Stimulated activated naive CD8-positive, alpha-beta T cell treated with anti-CD3 and anti-CD28 coated beads, Interleukin-15, amount 100 ng/mL, for 72 hours (primary cell): ENCODE measurements at regions not wholly inside any gene's neighbourhood (a gene's known extent, or its start where the extent isn't known, plus 50 kb on each side); places are given as distances from the start of the nearest gene placed in this dataset.
A peak's percentile ranks its signal among the peaks of the same experiment; 100 is the strongest.

Experiments used
- ATAC-seq: fragments of 150-1000 bp; cut with Tn5 transposase; 2 replicates; pipeline ENCODE4 v1.10.0; 2021; ENCODE audit warnings: mild to moderate bottlenecking, moderate library complexity
- DNase-seq, 2 donors: peaks; one replicate each; pipeline ENCODE4 v3.0.0; 2021 to 2022
- H3K27ac Mint-ChIP-seq, 2 donors: one replicate each; pipeline ENCODE4 v1.8.0; 2022; ENCODE audit warnings: mild to moderate bottlenecking in 2 of 2, mixed read lengths in 2 of 2, moderate library complexity in 2 of 2
- H3K27me3 Mint-ChIP-seq: one replicate; pipeline ENCODE4 v1.8.0; 2022; ENCODE audit warnings: mixed read lengths
- H3K4me1 Mint-ChIP-seq: one replicate; pipeline ENCODE4 v1.8.0; 2022; ENCODE audit warnings: mild to moderate bottlenecking, mixed read lengths
- H3K4me3 Mint-ChIP-seq, 2 donors: one replicate each; pipeline ENCODE4 v1.8.0; 2022; ENCODE audit warnings: mild to moderate bottlenecking in 2 of 2, mixed read lengths in 2 of 2, moderate library complexity in 1 of 2
- H3K9me3 Mint-ChIP-seq, 2 donors: one replicate each; pipeline ENCODE4 v1.8.0; 2022; ENCODE audit warnings: mixed read lengths in 2 of 2

- H3K27ac Mint-ChIP-seq = no peak overlapping the region
- no peak overlapping the region for H3K4me3 Mint-ChIP-seq
- H3K4me1 Mint-ChIP-seq = no peaks in the 10 kb centered on the region
- H3K9me3 Mint-ChIP-seq = peaks cover 11 to 16% of the 10 kb centered on the region in 2 donors
- H3K27me3 Mint-ChIP-seq = no peaks in the 10 kb centered on the region
- no peak for ATAC-seq
- DNase-seq = no peak
These were observed 86.7 kb upstream of the IQSEC1 start for GRCh38 chr3:13159890-13160289.

GRCh38 chr3:13158871-13159270 lies 85.6 kb upstream of the IQSEC1 start:
- H3K4me3 Mint-ChIP-seq = no peak overlapping the region
- H3K27ac Mint-ChIP-seq = no peak overlapping the region
- ATAC-seq (no peak), DNase-seq (no peak)
- peaks cover 16 to 22% of the 10 kb centered on the region in 2 donors for H3K9me3 Mint-ChIP-seq
- H3K27me3 Mint-ChIP-seq = no peaks in the 10 kb centered on the region
- H3K4me1 Mint-ChIP-seq = no peaks in the 10 kb centered on the region

GRCh38 chr3:13158408-13158807 lies 85.2 kb upstream of the IQSEC1 start:
- DNase-seq (no peak), ATAC-seq (no peak)
- H3K9me3 Mint-ChIP-seq = peaks cover 16 to 22% of the 10 kb centered on the region in 2 donors
- no peaks in the 10 kb centered on the region for H3K27me3 Mint-ChIP-seq
- H3K4me3 Mint-ChIP-seq = no peak overlapping the region
- H3K4me1 Mint-ChIP-seq = no peaks in the 10 kb centered on the region
- no peak overlapping the region for H3K27ac Mint-ChIP-seq

- Mint-ChIP-seq H3K4me3 (no peak overlapping the region), H3K27ac (no peak overlapping the region), H3K9me3 (peaks cover 16 to 22% of the 10 kb centered on the region in 2 donors), H3K4me1 (no peaks in the 10 kb centered on the region), H3K27me3 (no peaks in the 10 kb centered on the region)
- no peak for ATAC-seq
- no peak for DNase-seq
These were observed 84.8 kb upstream of the IQSEC1 start for GRCh38 chr3:13157986-13158385.

GRCh38 chr3:13152826-13153710 lies 79.8 kb upstream of the IQSEC1 start:
- ATAC-seq (no peak), DNase-seq (no peak)
- no peak overlapping the region for H3K4me3 Mint-ChIP-seq
- peaks cover 16 to 22% of the 10 kb centered on the region in 2 donors for H3K9me3 Mint-ChIP-seq
- peaks cover 13% of the 10 kb centered on the region for H3K4me1 Mint-ChIP-seq
- no peaks in the 10 kb centered on the region for H3K27me3 Mint-ChIP-seq
- H3K27ac Mint-ChIP-seq = no peak overlapping the region

- H3K4me1 Mint-ChIP-seq = peaks cover 13% of the 10 kb centered on the region
- H3K9me3 Mint-ChIP-seq = peaks cover 11 to 13% of the 10 kb centered on the region in 2 donors
- H3K27me3 Mint-ChIP-seq = no peaks in the 10 kb centered on the region
- no peak for ATAC-seq
- H3K27ac Mint-ChIP-seq = no peak overlapping the region
- DNase-seq = no peak
- H3K4me3 Mint-ChIP-seq = no peak overlapping the region
These were observed 77.4 kb upstream of the IQSEC1 start for GRCh38 chr3:13150624-13151023.

- Mint-ChIP-seq H3K27me3 (no peaks in the 10 kb centered on the region), H3K9me3 (peaks cover 2% of the 10 kb centered on the region in 2 donors), H3K27ac (peak overlapping the region; percentile 95), H3K4me1 (peaks cover 13% of the 10 kb centered on the region), H3K4me3 (peak overlapping the region; percentile 24 to 67)
- ATAC-seq (peak; percentile 59), DNase-seq (peak in 1 of 2 donors; percentile 5)
These were observed 76.3 kb upstream of the IQSEC1 start for GRCh38 chr3:13149330-13150108.

- no peak overlapping the region for H3K4me3 Mint-ChIP-seq
- peak overlapping the region; percentile 46 to 95 for H3K27ac Mint-ChIP-seq
- H3K4me1 Mint-ChIP-seq = peaks cover 13% of the 10 kb centered on the region
- DNase-seq = no peak
- no peaks in the 10 kb centered on the region for H3K9me3 Mint-ChIP-seq
- no peak for ATAC-seq
- H3K27me3 Mint-ChIP-seq = no peaks in the 10 kb centered on the region
These were observed 75.5 kb upstream of the IQSEC1 start for GRCh38 chr3:13148561-13149329.

GRCh38 chr3:13148126-13148525 lies 74.9 kb upstream of the IQSEC1 start:
- Mint-ChIP-seq H3K4me3 (no peak overlapping the region), H3K27me3 (no peaks in the 10 kb centered on the region), H3K4me1 (peaks cover 13% of the 10 kb centered on the region), H3K27ac (peak overlapping the region in 1 of 2 donors; percentile 46), H3K9me3 (no peaks in the 10 kb centered on the region)
- ATAC-seq (no peak), DNase-seq (no peak)

- no peaks in the 10 kb centered on the region for H3K9me3 Mint-ChIP-seq
- H3K27ac Mint-ChIP-seq = no peak overlapping the region
- ATAC-seq (no peak), DNase-seq (no peak)
- peaks cover 13% of the 10 kb centered on the region for H3K4me1 Mint-ChIP-seq
- H3K27me3 Mint-ChIP-seq = peaks cover 5% of the 10 kb centered on the region
- H3K4me3 Mint-ChIP-seq = no peak overlapping the region
These were observed 74.1 kb upstream of the IQSEC1 start for GRCh38 chr3:13147344-13147743.

- H3K9me3 Mint-ChIP-seq = no peaks in the 10 kb centered on the region
- no peak overlapping the region for H3K4me3 Mint-ChIP-seq
- DNase-seq (no peak), ATAC-seq (no peak)
- H3K27me3 Mint-ChIP-seq = peaks cover 11% of the 10 kb centered on the region
- H3K4me1 Mint-ChIP-seq = peaks cover 13% of the 10 kb centered on the region
- no peak overlapping the region for H3K27ac Mint-ChIP-seq
These were observed 73.5 kb upstream of the IQSEC1 start for GRCh38 chr3:13146643-13147143.

GRCh38 chr3:13145826-13146642 lies 72.8 kb upstream of the IQSEC1 start:
- peaks cover 13% of the 10 kb centered on the region for H3K4me1 Mint-ChIP-seq
- no peaks in the 10 kb centered on the region for H3K9me3 Mint-ChIP-seq
- no peak overlapping the region for H3K4me3 Mint-ChIP-seq
- H3K27ac Mint-ChIP-seq = no peak overlapping the region
- peaks cover 18% of the 10 kb centered on the region for H3K27me3 Mint-ChIP-seq
- DNase-seq (no peak), ATAC-seq (no peak)

- Mint-ChIP-seq H3K27ac (peak overlapping the region in 1 of 2 donors; percentile 71), H3K4me1 (peaks cover 13% of the 10 kb centered on the region), H3K4me3 (no peak overlapping the region), H3K27me3 (peaks cover 25% of the 10 kb centered on the region), H3K9me3 (no peaks in the 10 kb centered on the region)
- no peak for DNase-seq
- ATAC-seq = no peak
These were observed 72.0 kb upstream of the IQSEC1 start for GRCh38 chr3:13145131-13145825.
